Testis (tissue), 2 donors: ENCODE measurements at regions not wholly inside any gene's neighbourhood (a gene's known extent, or its start where the extent isn't known, plus 50 kb on each side); places are given as distances from the start of the nearest gene placed in this dataset.

Experiments used
- DNase-seq: peaks from one replicate; pipeline ENCODE4 v3.0.0-alpha.2; 2019
- H3K27ac ChIP-seq, 2 donors: fragments of 200-600 bp; sonication (generic); one replicate each; pipeline ENCODE4 v1.5.1; 2019
- H3K27me3 ChIP-seq: fragments of 200-600 bp; sonication (generic); one replicate; pipeline ENCODE4 v1.5.1; 2019
- H3K36me3 ChIP-seq: fragments of 200-600 bp; sonication (generic); one replicate; pipeline ENCODE4 v1.5.1; 2017; ENCODE audit warnings: low read depth; ENCODE audit errors: missing control alignments
- H3K4me1 ChIP-seq: fragments of 200-600 bp; sonication (generic); one replicate; pipeline ENCODE4 v1.5.1; 2019
- H3K4me3 ChIP-seq, 2 donors: fragments of 200-600 bp; sonication (generic); one replicate each; pipeline ENCODE4 v1.5.1; 2017 to 2019
- H3K9me3 ChIP-seq: fragments of 200-600 bp; sonication (generic); one replicate; pipeline ENCODE4 v1.5.1; 2017
- POLR2A ChIP-seq: fragments of 450-650 bp; IDR thresholded peaks from one replicate; pipeline ENCODE4 v1.6.1; 2017; ENCODE audit warnings: antibody characterized with exemption, mild to moderate bottlenecking, moderate library complexity
- WGBS, 2 donors: methylation state at CpG; one replicate each; pipeline ENCODE4 v1.1.5; 2018; 5-methylcytosine and 5-hydroxymethylcytosine counted together
- intact Hi-C: fragments of 100-400 bp; cut with DNase I; formaldehyde crosslinking; loops from one replicate; pipeline ENCODE4 v1.15.1; 2023; ENCODE audit warnings: low total_unique reads
- TF ChIP-seq, protein P1 (sequence below), 3 experiments: fragments of 450-650 bp in 2 of 3; fragments of 200-600 bp in 1 of 3; sonication (generic) in 1 of 3; IDR thresholded peaks; one replicate each; pipeline ENCODE4 v1.5.1; 2016 to 2019; ENCODE audit warnings: antibody characterized with exemption in 3 of 3, mild to moderate bottlenecking in 2 of 3, moderate library complexity in 1 of 3

DNA sequence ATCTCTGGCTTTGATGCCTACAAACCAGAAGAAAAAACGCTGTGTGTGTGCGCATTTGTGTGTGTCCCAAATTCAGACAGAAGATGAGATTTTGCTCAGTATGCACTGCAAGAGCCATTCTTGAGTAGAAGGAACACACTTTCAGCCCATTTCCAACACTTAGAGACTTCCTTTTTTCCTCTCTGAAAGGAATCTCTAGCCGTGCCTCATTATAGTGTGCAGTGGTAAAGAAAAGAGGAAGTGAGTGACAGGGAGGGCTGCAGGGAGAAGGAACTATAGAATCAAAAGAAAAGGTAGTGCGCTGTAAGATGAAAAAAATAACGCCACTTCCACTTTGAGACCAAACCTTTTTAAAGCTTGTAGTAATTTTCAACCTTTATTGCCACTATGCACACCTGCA lies 1400.9 kb upstream of the FLRT2 start:
- intact Hi-C loops: no loop called here
- Histone ChIP-seq H3K4me1 (no peaks in the 10 kb centered on the region), H3K36me3 (no peaks in the 10 kb centered on the region), H3K4me3 (no peak overlapping the region), H3K9me3 (no peaks in the 10 kb centered on the region), H3K27me3 (no peaks in the 10 kb centered on the region), H3K27ac (no peak overlapping the region)
- no peak for DNase-seq
- TF ChIP-seq, protein P1, sequence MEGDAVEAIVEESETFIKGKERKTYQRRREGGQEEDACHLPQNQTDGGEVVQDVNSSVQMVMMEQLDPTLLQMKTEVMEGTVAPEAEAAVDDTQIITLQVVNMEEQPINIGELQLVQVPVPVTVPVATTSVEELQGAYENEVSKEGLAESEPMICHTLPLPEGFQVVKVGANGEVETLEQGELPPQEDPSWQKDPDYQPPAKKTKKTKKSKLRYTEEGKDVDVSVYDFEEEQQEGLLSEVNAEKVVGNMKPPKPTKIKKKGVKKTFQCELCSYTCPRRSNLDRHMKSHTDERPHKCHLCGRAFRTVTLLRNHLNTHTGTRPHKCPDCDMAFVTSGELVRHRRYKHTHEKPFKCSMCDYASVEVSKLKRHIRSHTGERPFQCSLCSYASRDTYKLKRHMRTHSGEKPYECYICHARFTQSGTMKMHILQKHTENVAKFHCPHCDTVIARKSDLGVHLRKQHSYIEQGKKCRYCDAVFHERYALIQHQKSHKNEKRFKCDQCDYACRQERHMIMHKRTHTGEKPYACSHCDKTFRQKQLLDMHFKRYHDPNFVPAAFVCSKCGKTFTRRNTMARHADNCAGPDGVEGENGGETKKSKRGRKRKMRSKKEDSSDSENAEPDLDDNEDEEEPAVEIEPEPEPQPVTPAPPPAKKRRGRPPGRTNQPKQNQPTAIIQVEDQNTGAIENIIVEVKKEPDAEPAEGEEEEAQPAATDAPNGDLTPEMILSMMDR (IDR thresholded peaks at IDR 0.05): no peak
- no peak for TF ChIP-seq POLR2A
- WGBS, 2 donors: 72 to 76% methylated on average over 5 of the region's 5 CpGs

DNA sequence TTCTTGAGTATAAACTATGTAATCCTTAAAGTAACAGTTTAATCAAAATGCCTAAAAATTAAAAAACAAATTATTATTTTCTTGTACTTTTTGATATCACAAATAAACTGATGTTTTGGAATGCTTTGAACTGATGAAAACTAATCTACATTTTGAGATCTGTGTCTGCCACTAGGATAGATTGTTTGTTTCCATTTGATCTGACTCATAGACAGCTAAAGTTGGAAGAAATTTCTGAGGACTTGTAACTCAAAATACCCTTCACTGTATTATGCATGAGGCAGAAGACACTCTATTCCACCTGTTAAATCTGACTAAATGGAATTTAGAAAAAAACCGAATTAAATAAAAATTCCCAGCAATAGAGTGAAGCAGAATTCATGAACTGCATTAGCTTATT lies 1400.0 kb upstream of the FLRT2 start:
- Histone ChIP-seq H3K4me3 (no peak overlapping the region), H3K9me3 (no peaks in the 10 kb centered on the region), H3K27me3 (no peaks in the 10 kb centered on the region), H3K4me1 (no peaks in the 10 kb centered on the region), H3K27ac (no peak overlapping the region), H3K36me3 (no peaks in the 10 kb centered on the region)
- no peak for TF ChIP-seq POLR2A
- TF ChIP-seq, protein P1 (IDR thresholded peaks at IDR 0.05): no peak
- intact Hi-C loops: no loop called here
- WGBS, 2 donors: 44 to 78% methylated on average over 1 of the region's 1 CpG
- DNase-seq: no peak

DNA sequence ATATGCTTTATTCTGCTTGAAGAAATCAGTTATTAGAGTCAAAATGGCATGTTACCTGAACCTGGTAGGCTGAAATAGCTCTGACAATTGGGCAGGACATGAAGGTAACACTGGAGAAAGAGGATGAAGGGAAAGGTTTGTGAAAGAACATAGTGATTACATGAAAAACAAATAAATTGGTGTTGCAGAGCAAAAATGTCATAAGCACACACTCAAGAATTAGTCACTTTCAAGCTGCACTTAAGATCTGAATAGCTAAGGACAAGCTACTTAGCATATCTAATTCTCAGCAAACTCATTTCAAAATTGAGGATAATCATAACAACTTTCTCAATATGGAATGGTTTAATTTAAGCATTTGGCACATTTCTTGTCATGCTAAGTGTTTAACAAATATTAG lies 1398.0 kb upstream of the FLRT2 start:
- Histone ChIP-seq H3K36me3 (no peaks in the 10 kb centered on the region), H3K27me3 (no peaks in the 10 kb centered on the region), H3K27ac (no peak overlapping the region), H3K9me3 (no peaks in the 10 kb centered on the region), H3K4me1 (no peaks in the 10 kb centered on the region), H3K4me3 (no peak overlapping the region)
- DNase-seq: no peak
- TF ChIP-seq, protein P1 (IDR thresholded peaks at IDR 0.05): no peak
- no peak for TF ChIP-seq POLR2A
- intact Hi-C loops: no loop called here

DNA sequence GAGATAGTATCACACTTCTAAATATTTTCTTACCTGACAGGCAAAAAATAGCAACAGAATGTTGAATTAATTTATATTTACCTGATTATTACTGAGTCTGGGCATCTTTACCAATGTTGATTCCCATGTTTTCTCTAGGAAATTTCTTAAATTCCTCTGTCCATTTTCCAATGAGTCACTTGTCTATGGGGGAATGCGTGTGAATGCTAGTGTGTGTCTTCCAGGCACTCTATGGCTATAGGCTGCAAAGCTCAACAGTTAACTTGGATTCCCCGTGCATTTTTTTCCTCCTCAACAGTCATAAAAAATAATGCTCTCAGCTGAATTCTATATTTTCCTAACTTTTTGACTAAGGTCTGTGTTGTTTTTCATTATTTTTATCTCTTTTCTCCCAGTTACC lies 1385.8 kb upstream of the FLRT2 start:
- Histone ChIP-seq H3K9me3 (no peaks in the 10 kb centered on the region), H3K4me3 (no peak overlapping the region), H3K36me3 (no peaks in the 10 kb centered on the region), H3K4me1 (no peaks in the 10 kb centered on the region), H3K27ac (no peak overlapping the region), H3K27me3 (no peaks in the 10 kb centered on the region)
- DNase-seq: no peak
- TF ChIP-seq, protein P1 (IDR thresholded peaks at IDR 0.05): no peak
- no peak for TF ChIP-seq POLR2A
- intact Hi-C loops: no loop called here
- WGBS, 2 donors: 89 to 92% methylated on average over 2 of the region's 2 CpGs

DNA sequence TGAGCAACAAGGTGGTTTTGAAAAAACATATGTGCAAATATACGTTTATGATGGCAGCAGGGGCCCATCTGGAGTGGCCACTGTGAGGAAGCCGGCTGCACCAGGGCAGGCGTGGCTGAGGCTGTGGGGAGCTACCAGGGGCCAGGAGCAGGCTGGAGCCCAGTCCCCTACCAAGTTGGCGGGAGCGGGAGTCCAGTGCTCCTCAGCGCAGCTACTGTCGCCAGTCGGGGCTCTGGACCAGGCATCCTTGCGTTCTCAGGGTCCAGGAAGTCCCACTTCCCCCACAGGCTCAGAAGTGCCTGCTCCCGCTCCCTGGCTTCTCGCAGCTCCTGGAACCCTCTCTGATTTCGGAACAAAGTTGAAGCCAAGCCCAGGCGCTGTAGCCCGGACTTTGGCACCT lies 1377.5 kb upstream of the FLRT2 start:
- TF ChIP-seq, protein P1 (IDR thresholded peaks at IDR 0.05): no peak
- TF ChIP-seq POLR2A: no peak
- Histone ChIP-seq H3K4me3 (no peak overlapping the region), H3K27ac (no peak overlapping the region), H3K4me1 (no peaks in the 10 kb centered on the region), H3K9me3 (no peaks in the 10 kb centered on the region), H3K36me3 (no peaks in the 10 kb centered on the region), H3K27me3 (no peaks in the 10 kb centered on the region)
- WGBS, 2 donors: 67 to 78% methylated on average over 14 of the region's 14 CpGs
- DNase-seq: no peak
- intact Hi-C loops: no loop called here
